ENCODE measurements at regions not wholly inside any gene's neighbourhood (a gene's known extent, or its start where the extent isn't known, plus 50 kb on each side); places are given as distances from the start of the nearest gene placed in this dataset.

GRCh38 chr13:90461398-90461797, 886.1 kb upstream of the MIR17HG start:
- TF ChIP-seq CTCF (IDR thresholded peaks at IDR 0.05; ENCODE audit: low read depth, low read length, poor library complexity, severe bottlenecking) = no peak
- TF ChIP-seq EZH2phosphoT487 (IDR thresholded peaks at IDR 0.05; ENCODE audit: borderline replicate concordance, low read length) = no peak
